SHP77 (cell line): ENCODE measurements at regions not wholly inside any gene's neighbourhood (a gene's known extent, or its start where the extent isn't known, plus 50 kb on each side); places are given as distances from the start of the nearest gene placed in this dataset.
"Not testable (repeated sequence)": the region's sequence is repeated elsewhere in the genome, so short reads cannot be mapped to it uniquely, and the experiment has no call there.

Source experiments
- DNase-seq, 2 experiments: peaks; one replicate each; lab custom pipeline; 2025; lab: John Stamatoyannopoulos, UW

DNA sequence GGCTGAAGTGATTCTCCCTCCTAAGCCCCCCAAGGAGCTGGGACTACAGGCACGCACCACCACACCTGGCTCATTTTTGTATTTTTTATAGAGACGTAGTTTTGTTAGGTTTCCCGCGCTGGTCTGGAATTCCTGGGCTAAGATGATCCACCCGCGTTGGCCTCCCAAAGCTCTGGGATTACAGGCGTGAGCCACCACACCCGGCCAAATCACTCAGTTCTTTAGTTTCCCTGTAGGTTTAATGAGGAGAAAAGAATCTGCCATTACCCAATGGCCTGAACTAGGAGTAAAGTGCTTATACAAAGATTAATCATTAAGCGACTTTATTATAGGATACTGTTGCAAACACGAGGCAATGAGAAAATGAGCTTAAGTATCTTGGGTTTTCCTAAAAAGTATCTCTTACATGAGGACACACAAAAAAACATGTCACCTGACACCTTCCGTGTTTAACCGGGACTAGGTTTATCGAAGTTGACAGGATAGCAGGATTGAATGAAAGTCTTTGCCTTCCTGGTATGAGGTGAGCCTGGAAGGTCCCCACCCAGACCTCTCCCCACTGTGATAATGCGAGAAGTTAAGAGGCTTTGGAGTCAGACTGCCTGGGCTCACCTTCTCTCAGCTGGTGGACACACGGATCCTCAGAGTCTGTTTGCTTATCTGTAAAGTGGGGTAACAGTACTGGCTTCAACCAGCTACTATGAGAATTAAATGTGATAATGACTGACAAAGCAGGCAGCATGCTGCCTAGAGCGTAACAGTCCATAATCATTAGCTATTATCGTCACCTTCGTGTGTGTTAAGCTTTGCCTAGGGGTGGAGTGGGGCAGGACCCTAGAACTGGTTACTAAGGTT, 133.5 kb upstream of the KRAS start:
- no peak for DNase-seq

DNA sequence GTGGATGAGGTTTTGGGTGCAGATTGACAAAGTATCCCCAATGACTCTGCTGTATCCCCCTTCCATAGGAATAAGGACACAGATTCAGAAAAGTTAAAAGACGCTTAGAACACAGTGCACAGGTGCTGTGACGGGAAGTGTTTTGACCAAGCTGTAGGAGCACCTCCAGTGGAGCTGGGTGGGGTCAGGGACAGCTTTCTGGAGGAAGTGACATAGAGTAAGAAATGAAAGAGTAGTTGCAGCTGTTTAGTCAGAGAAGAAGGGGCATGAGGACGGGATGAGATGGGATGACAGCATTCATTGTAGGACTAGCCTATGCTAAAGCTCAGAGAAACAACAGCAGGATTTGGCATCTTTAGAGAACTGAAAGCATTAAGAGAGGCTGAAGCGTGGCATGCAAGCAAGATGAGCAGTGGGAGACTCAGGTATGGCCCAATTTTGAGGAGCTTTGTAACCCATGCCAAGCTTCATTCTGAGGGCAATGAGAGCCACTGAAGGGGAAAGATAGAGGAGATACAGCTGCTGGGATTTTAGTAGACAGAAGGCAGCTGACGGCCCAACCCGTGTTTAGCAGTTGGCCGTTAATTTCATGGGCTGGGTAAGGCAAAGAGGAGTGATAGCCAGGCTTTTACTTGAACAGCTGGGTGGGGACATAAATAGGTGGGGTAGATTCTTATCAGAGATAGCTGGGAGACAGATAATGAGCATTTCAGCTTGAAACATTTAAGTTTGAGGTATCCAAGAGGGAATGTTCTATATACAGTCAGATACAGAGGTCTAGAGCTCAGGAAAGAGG, 131.8 kb upstream of the KRAS start:
- DNase-seq: no peak

- DNase-seq: no peak
Measured at GRCh38 chr12:25377469-25378177, 126.9 kb upstream of the KRAS start.

DNA sequence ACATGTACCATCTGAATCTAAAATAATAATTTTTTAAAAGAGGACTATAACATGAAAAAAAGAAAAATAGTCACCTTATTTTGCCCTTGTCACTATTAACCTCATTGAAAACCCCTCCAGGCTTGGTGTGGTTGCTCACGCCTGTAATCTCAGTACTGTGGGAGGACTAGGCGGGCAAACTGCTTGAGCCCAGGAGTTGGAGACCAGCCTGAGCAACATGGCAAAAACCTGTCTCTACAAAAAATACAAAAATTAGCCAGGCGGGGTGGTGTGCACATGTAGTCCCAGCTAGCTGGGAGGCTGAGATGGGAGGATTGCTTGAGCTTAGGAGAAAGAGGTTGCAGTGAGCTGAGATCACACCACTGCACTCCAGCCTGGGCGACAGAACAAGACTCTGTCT, 126.3 kb upstream of the KRAS start:
- DNase-seq: no peak

- DNase-seq: no peak
Measured at GRCh38 chr12:25376407-25376806, 125.7 kb upstream of the KRAS start.

DNA sequence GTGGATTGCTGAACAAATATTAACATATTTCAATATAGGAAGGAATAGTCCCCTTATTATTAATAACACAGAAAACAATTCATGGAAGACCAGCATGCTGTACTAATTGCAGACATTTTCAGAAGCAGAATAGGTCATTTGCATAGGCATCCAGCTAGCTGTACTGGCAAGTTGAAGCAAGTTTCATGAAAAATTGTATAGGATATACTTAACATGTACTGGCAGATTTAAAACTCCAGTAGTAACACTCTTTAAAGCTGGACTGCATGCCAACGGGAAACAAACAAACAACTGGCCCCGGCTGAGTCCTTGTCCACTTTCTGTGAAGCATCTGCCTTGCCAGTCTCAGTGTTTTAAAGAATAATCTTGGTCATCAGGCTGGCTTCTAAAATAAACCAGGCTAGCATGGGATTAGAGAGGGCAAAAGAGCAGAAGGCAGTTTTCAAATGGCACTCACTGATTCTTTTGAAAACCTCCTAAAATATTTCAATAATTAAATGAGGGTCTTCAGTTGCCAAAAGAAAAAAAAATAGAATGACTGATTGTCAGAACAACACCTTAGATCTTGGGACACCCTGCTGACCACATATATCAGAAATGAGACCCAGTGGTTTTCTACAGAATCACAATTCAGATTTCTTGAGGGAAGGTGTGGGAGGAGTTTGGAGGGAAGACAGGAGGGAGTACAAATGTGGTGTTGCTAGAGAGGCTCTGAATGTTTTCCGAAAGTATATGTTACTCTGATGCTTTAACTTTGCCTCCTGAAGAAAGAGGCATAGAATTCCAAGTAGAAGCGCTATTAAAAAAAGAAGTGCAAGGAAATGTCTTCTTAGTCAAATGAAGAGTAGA, 122.5 kb upstream of the KRAS start:
- no peak for DNase-seq

- DNase-seq: no peak
Measured at GRCh38 chr12:25372002-25372401, 121.3 kb upstream of the KRAS start.

DNA sequence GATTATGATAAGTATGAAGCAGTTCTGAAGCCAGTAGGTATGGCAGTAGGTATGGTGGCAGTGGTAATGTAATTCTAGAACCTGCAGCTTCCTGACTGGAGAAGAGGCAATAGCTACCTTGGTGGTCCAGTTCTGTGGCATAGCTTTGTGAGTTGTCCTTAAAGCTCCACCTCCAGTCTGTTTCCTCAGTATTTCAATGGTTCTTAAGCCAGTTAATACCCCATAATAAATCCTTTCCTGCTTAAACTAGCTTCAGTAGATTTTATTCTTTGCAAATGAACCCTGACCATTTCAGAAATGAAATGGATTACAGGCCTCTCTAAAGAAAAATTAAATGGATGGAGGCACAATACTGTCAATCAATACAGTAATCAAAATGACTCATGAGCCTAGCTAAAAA, 117.8 kb upstream of the KRAS start:
- no peak for DNase-seq

- DNase-seq: no peak
Measured at GRCh38 chr12:25366122-25366521, 115.4 kb upstream of the KRAS start.

DNA sequence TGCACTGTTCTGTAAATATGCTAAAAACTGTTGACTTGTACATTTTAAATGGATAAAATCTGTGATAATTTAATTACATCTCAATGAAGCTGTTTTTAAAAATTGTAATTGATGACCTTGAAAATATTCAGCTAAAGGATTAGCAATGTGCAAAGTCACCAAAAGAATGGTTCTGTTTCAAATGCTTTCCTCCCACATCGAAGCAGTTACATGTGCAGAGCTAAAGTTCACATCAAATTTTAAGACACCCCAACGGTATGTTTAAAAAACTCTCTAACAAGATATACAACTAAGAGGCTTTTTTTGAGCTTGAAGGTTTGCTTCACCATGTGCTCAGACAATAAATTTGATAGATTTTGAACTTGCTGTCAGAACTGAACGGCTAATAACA, 114.6 kb upstream of the KRAS start:
- DNase-seq: no peak

DNA sequence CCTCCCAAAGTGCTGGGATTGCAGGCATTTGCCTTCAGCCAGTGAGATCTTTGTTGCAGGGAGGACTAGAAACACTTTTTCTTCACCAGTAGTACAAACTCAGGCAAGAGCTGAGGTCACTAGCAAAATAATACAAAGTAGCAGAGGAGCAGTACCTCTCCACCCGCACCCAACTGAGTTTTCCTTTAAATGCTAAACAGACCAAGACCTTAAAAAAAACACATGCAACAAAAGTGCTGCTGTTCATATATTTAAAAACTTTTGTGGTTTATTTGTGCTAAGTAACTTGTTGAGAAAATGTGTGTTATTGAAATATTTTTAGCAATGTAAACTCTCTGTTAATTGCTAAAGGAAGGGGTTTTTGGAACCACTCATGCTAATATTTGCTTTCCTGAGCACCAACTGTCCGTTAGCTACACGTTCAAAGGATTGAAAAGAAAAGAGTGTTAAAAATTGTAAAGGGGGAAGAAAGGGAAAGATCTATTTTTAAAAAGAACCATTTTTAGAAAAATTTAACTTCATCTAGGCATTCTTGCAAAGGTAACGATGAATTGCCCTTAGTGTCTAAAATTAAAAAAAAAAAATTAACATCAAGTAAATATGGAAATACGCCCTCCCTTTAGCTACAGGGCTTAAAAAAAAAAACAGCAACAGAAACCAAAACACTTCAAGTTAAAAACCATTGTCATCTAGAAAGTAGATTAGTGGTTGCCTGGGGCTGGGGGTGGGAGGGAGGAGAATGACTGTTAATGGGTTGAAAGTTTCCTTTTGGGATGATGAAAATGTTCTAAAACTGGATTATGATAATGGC, 114.0 kb upstream of the KRAS start:
- DNase-seq: no peak

- no peak for DNase-seq
Measured at GRCh38 chr12:25362646-25363045, 111.9 kb upstream of the KRAS start.

- DNase-seq: no peak
Measured at GRCh38 chr12:25361511-25361910, 110.8 kb upstream of the KRAS start.

DNA sequence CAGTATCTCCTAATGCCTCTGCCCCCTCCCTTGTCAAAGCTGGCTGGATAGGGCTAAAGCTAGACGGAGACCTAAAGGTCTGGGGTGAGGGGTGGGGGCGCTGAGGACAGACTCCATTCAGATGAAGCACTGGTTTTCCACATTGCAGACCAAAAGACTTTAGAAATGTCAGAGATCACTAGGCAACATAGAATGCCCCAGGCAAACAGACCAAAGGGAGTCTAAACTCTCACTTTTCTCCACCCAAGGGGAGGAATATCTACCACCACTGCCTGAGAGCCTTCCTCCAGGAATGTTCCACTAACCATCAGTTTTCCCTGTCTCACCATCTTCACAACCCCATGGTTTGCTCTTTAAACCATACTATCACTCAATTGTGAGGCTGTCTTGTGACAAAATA, 106.9 kb upstream of the KRAS start:
- DNase-seq: no peak

DNA sequence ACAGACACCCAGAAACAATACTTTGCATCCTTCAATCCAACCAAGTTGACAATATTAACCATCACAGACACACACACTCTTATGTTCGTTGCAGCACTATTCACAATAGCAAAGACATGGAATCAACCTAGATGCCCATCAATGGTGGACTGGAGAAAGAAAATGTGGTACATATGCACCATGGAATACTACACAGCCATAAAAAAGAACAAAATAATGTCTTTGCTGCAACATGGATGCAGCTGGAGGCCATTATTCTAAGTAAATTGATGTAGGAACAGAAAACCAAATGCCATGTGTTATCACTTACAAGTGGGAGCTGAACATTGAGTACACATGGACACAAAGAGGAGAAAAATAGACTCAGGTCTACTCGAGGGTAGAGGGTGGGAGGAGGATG, 102.2 kb upstream of the KRAS start:
- DNase-seq: not testable (repeated sequence)

GRCh38 chr12:25352083-25352918, 101.6 kb upstream of the KRAS start:
- DNase-seq: no peak

DNA sequence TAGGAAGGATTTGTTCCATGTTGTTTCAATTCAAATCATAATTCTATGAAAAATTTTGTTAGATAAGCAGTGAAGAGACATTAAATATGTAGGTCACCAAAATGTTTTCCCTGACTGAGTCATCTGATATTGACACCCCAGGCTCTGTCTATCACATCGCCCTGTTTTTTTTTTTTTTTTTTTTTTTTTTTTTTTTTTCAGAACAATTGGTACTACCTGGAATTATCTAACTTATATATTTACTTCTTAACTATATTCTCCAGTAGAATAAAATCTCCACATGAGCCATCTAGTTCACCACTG, 97.8 kb upstream of the KRAS start:
- no peak for DNase-seq

DNA sequence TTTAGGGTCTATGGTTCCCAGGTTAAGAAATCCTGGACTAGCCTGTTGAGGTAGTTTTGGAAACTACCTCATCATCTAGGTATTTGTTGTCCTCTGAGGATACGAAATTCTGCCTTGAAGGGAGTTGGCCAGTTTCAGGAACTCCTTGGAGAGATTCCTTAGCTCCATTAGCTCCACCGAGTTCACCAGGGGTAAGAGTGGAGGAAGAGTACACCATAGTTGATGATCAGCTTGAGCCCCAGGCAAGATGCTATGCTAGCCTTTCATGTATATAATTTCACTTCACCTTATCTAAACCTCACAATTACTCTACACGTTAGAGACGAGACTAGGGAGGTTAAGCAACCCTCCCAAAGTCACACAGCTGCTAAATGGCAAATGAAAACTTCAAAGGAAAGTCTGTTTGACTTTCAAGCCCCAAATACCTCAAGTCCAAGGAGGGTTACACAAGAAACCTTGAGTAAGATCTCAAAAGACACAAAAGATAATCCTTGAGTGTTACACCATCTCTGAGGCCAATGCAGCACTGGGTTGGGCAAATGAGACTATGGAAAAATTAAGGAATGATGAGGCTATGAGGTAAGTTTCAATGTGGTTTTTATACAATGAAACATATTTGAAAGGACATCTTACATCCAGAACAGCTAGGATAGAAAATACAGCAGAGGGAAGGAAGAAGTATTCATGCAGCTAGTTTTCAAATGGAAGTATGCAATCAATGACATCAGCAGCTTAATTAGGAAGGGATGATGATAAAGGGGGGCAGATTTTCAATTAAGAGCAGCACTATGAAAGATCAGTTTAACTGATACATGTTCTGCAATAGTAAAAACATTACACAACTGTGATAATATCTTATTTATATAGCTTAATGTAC, 97.2 kb upstream of the KRAS start:
- no peak for DNase-seq

DNA sequence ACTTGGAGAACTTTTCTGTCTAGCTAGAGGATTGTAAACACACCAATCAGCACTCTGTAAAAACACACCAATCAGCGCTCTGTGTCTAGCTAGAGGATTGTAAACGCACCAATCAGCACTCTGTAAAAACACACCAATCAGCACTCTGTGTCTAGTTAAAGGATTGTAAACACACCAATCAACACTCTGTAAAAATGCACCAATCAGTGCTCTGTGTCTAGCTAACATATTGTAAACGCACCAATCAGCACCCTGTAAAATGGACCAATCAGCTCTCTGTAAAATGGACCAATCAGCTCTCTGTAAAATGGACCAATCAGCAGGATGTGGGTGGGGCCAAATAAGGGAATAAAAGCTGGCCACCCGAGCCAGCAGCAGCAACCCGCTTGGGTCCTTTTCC, 91.1 kb upstream of the KRAS start:
- not testable (repeated sequence) for DNase-seq
